ENCODE measurements at regions not wholly inside any gene's neighbourhood (a gene's known extent, or its start where the extent isn't known, plus 50 kb on each side); places are given as distances from the start of the nearest gene placed in this dataset.

GRCh38 chr5:89900346-89900745, 509.2 kb downstream of the CETN3 start:
- TF ChIP-seq, protein P1, sequence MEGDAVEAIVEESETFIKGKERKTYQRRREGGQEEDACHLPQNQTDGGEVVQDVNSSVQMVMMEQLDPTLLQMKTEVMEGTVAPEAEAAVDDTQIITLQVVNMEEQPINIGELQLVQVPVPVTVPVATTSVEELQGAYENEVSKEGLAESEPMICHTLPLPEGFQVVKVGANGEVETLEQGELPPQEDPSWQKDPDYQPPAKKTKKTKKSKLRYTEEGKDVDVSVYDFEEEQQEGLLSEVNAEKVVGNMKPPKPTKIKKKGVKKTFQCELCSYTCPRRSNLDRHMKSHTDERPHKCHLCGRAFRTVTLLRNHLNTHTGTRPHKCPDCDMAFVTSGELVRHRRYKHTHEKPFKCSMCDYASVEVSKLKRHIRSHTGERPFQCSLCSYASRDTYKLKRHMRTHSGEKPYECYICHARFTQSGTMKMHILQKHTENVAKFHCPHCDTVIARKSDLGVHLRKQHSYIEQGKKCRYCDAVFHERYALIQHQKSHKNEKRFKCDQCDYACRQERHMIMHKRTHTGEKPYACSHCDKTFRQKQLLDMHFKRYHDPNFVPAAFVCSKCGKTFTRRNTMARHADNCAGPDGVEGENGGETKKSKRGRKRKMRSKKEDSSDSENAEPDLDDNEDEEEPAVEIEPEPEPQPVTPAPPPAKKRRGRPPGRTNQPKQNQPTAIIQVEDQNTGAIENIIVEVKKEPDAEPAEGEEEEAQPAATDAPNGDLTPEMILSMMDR (IDR thresholded peaks at IDR 0.05), result no peak
- TF ChIP-seq POLR2A (IDR thresholded peaks at IDR 0.05) (no peak), POLR2AphosphoS5 (IDR thresholded peaks at IDR 0.05) (no peak), EP300 (IDR thresholded peaks at IDR 0.05) (no peak)

Measured in stomach (tissue), 4 donors.